Left lung (tissue), 4 donors: ENCODE measurements at regions not wholly inside any gene's neighbourhood (a gene's known extent, or its start where the extent isn't known, plus 50 kb on each side); places are given as distances from the start of the nearest gene placed in this dataset.

Experiments used
- ATAC-seq: fragments of 200-7000 bp; cut with Tn5 transposase; one replicate; pipeline ENCODE4 v1.9.1; 2020; ENCODE audit warnings: moderate library complexity
- DNase-seq, 4 donors: peaks; one replicate each; pipeline ENCODE4 v3.0.0-alpha.2; 2013 to 2020
- H3K27ac ChIP-seq, 2 donors: fragments of 200-600 bp; sonication (generic) in 1 of 2; one replicate each; pipeline versions ENCODE4 v1.5.0 to v1.8.0; 2020 to 2021
- H3K27me3 ChIP-seq, 2 donors: fragments of 200-600 bp; sonication (generic) in 1 of 2; one replicate each; pipeline versions ENCODE4 v1.5.0 to v1.8.0; 2020 to 2021
- H3K36me3 ChIP-seq, 2 donors: fragments of 200-600 bp; sonication (generic) in 1 of 2; one replicate each; pipeline versions ENCODE4 v1.5.0 to v1.8.0; 2020 to 2021
- H3K4me1 ChIP-seq, 2 donors: fragments of 200-600 bp; one replicate each; pipeline ENCODE4 v1.8.0; 2021
- H3K4me3 ChIP-seq, 2 donors: fragments of 200-600 bp; sonication (generic) in 1 of 2; one replicate each; pipeline versions ENCODE4 v1.5.0 to v1.8.0; 2020 to 2021; ENCODE audit warnings: mild to moderate bottlenecking in 1 of 2
- H3K9me3 ChIP-seq, 2 donors: fragments of 200-600 bp; sonication (generic) in 1 of 2; one replicate each; pipeline versions ENCODE4 v1.5.0 to v1.8.0; 2020 to 2021
- intact Hi-C, 2 donors: fragments of 100-400 bp; cut with DNase I; formaldehyde crosslinking; loops; one replicate each; pipeline versions ENCODE4 v1.11.2 to v1.14.2; 2022
- TF ChIP-seq, protein P1 (sequence below), 2 donors: fragments of 200-600 bp; sonication (generic) in 1 of 2; IDR thresholded peaks; one replicate each; pipeline versions ENCODE4 v1.5.0 to v1.8.0; 2021; ENCODE audit warnings: antibody characterized with exemption in 2 of 2
- donor health status: DM: no; HTN: yes; CAD: no.
- donor health status: DM: no; HTN: no; CAD: no.

DNA sequence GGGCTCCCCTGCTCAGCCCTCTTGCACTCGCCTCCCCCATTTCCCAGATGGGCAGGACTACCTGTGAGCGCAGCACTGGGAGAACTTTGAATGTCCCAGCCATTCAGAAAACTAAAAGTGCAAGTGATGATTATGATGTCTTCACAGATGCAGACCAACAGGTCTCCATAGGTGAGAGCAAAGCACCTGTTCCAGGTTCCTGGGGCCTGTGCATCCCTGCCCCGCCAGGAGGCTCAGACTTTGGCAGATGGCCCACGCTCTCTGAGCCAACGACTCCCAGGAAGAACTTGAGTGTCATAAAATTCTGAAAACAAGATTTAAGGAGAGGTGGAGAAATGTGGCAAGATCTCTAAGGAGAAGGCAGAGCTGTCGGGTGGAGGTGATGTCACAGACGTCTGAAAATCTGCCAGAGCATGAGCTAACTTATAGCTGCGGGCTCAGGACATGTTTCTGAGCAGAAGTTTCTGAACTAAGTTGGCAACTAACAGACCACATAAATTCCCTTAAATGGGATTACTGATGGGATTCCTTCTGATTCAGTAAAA, 110.8 kb upstream of the IGF1R start:
- ATAC-seq: no peak
- Histone ChIP-seq H3K4me1 (no peaks in the 10 kb centered on the region), H3K36me3 (no peaks in the 10 kb centered on the region), H3K9me3 (no peaks in the 10 kb centered on the region), H3K4me3 (no peak overlapping the region), H3K27me3 (peaks cover 0 to 14% of the 10 kb centered on the region in 2 donors), H3K27ac (no peak overlapping the region)
- DNase-seq: no peak
- intact Hi-C loops: no loop called here
- TF ChIP-seq, protein P1, sequence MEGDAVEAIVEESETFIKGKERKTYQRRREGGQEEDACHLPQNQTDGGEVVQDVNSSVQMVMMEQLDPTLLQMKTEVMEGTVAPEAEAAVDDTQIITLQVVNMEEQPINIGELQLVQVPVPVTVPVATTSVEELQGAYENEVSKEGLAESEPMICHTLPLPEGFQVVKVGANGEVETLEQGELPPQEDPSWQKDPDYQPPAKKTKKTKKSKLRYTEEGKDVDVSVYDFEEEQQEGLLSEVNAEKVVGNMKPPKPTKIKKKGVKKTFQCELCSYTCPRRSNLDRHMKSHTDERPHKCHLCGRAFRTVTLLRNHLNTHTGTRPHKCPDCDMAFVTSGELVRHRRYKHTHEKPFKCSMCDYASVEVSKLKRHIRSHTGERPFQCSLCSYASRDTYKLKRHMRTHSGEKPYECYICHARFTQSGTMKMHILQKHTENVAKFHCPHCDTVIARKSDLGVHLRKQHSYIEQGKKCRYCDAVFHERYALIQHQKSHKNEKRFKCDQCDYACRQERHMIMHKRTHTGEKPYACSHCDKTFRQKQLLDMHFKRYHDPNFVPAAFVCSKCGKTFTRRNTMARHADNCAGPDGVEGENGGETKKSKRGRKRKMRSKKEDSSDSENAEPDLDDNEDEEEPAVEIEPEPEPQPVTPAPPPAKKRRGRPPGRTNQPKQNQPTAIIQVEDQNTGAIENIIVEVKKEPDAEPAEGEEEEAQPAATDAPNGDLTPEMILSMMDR (IDR thresholded peaks at IDR 0.05): no peak

DNA sequence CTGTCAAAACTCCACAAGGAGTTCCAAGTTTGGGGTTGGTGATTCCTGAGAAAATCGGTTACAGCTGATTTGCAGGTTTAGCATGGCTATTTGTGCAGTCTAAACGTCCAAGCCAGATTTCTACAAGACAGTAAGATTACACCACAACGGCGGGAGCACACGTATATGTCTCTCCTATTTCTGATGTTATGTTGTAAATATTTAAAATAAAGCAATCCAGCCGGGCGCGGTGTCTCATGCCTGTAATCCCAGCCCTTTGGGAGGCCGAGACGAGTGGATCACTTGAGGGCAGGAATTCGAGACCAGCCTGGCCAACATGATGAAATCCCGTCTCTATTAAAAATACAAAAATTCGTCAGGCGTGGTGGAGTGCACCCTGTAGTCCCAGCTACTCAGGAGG, 106.8 kb upstream of the IGF1R start:
- no peak for ATAC-seq
- intact Hi-C loops: no loop called here
- no peak overlapping the region for H3K4me3 ChIP-seq
- TF ChIP-seq, protein P1 (IDR thresholded peaks at IDR 0.05): no peak
- no peaks in the 10 kb centered on the region for H3K9me3 ChIP-seq
- no peak for DNase-seq
- H3K27me3 ChIP-seq: peaks cover 0 to 14% of the 10 kb centered on the region in 2 donors
- no peaks in the 10 kb centered on the region for H3K36me3 ChIP-seq
- H3K27ac ChIP-seq: no peak overlapping the region
- no peaks in the 10 kb centered on the region for H3K4me1 ChIP-seq

DNA sequence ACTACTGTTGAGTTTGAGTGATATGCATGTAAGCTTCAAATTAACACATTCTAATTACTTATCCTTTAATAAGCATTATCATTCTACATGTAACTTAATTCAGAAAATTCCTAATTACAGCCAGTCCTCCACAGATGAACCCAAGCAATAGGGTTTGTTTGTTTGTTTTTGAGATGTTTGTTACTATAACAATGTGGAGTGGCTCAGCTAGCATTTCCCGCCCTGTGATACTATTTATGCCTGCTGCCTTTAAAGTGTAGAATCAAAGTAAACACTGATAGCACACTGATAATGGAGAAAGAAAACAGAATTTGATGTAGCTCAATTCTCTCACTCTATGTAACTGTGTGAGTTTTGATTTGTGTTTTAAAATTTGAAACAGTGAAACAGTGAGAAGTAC, 105.1 kb upstream of the IGF1R start:
- H3K4me1 ChIP-seq: peaks cover 0 to 9% of the 10 kb centered on the region in 2 donors
- H3K36me3 ChIP-seq: no peaks in the 10 kb centered on the region
- TF ChIP-seq, protein P1 (IDR thresholded peaks at IDR 0.05): no peak
- intact Hi-C loops: no loop called here
- no peak overlapping the region for H3K4me3 ChIP-seq
- peaks cover 0 to 13% of the 10 kb centered on the region in 2 donors for H3K27me3 ChIP-seq
- DNase-seq: no peak
- no peak for ATAC-seq
- H3K9me3 ChIP-seq: no peaks in the 10 kb centered on the region
- H3K27ac ChIP-seq: no peak overlapping the region

DNA sequence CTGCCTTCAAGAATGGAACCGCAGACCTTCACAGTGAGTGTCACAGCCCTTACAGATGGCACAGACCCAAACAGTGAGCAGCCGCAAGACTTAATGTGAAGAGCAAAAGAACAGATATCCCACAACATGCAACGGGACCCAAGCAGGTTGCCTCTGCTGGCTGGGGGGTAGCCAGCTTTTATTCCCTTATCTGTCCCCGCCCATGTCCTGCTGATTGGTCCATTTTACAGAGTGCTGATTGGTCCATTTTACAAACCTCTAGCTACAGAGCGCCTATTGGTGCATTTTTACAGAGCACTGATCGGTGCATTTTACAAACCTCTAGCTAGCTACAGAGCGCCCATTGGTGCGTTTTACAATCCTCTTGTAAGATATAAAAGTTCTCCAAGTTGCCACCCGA, 102.0 kb upstream of the IGF1R start:
- Histone ChIP-seq H3K36me3 (no peaks in the 10 kb centered on the region), H3K4me3 (no peak overlapping the region), H3K27ac (no peak overlapping the region), H3K4me1 (peaks cover 0 to 19% of the 10 kb centered on the region in 2 donors), H3K9me3 (no peaks in the 10 kb centered on the region), H3K27me3 (peaks cover 0 to 25% of the 10 kb centered on the region in 2 donors)
- TF ChIP-seq, protein P1 (IDR thresholded peaks at IDR 0.05): no peak
- intact Hi-C loops: no loop called here
- DNase-seq: no peak
- no peak for ATAC-seq

DNA sequence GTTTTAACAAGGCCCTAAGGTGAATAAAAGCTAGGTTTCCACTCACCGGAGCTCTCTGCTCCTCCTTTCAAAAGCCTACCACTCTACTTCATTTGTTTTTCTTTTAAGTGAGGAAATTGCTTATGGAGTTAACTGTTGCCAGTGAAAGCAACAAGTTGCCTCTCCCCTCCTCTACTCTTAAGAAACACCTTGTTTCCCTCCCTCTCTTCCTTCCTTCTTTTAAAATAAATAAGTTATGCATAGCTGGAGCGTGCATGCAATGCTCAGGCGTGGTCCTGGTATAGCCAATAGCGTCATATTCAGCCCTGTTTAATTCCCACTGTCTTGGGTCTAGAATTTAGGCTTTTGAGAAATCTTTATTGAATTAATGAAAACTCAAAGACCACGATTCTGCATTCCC, 101.1 kb upstream of the IGF1R start:
- intact Hi-C loops: no loop called here
- H3K27ac ChIP-seq: peak overlapping the region in 1 of 2 donors; percentile 87
- peaks cover 0 to 19% of the 10 kb centered on the region in 2 donors for H3K4me1 ChIP-seq
- no peaks in the 10 kb centered on the region for H3K36me3 ChIP-seq
- H3K9me3 ChIP-seq: no peaks in the 10 kb centered on the region
- TF ChIP-seq, protein P1 (IDR thresholded peaks at IDR 0.05): no peak
- ATAC-seq (peak; percentile 17), DNase-seq (peak in 1 of 4 donors; percentile 27)
- H3K4me3 ChIP-seq: peak overlapping the region in 1 of 2 donors; percentile 53
- H3K27me3 ChIP-seq: peaks cover 0 to 25% of the 10 kb centered on the region in 2 donors
